SJSA1 (cell line): ENCODE measurements at regions not wholly inside any gene's neighbourhood (a gene's known extent, or its start where the extent isn't known, plus 50 kb on each side); places are given as distances from the start of the nearest gene placed in this dataset.
"Not testable (repeated sequence)": the region's sequence is repeated elsewhere in the genome, so short reads cannot be mapped to it uniquely, and the experiment has no call there.

Source experiments
- DNase-seq, 2 experiments: peaks; one replicate each; pipeline ENCODE4 v3.0.0-alpha.2; 2015 to 2020; ENCODE audit warnings: low spot score in 2 of 2, low read depth in 1 of 2
- H3K27ac ChIP-seq: fragments of 250-450 bp; sonication (Bioruptor Pico); 2 replicates; pipeline ENCODE4 v1.5.1; 2020; ENCODE audit warnings: mild to moderate bottlenecking, moderate library complexity
- H3K27me3 ChIP-seq: fragments of 250-450 bp; sonication (Bioruptor Pico); replicated peaks from 2 replicates; pipeline ENCODE4 v1.5.1; 2020; ENCODE audit warnings: mild to moderate bottlenecking, moderate library complexity
- H3K36me3 ChIP-seq: fragments of 250-450 bp; sonication (Bioruptor Pico); 2 replicates; pipeline ENCODE4 v1.5.1; 2020; ENCODE audit warnings: mild to moderate bottlenecking
- H3K4me1 ChIP-seq: fragments of 250-450 bp; sonication (Bioruptor Pico); replicated peaks from 2 replicates; pipeline ENCODE4 v1.6.1; 2021; ENCODE audit warnings: mild to moderate bottlenecking
- H3K4me3 ChIP-seq: fragments of 250-450 bp; sonication (Bioruptor Pico); 2 replicates; pipeline ENCODE4 v1.5.1; 2020; ENCODE audit warnings: mild to moderate bottlenecking
- H3K9me3 ChIP-seq: fragments of 250-450 bp; sonication (Bioruptor Pico); replicated peaks from 2 replicates; pipeline ENCODE4 v1.5.1; 2020; ENCODE audit warnings: mild to moderate bottlenecking

- Histone ChIP-seq H3K27ac (no peak overlapping the region), H3K4me1 (no peaks in the 10 kb centered on the region), H3K9me3 (no peaks in the 10 kb centered on the region), H3K4me3 (no peak overlapping the region), H3K36me3 (no peaks in the 10 kb centered on the region), H3K27me3 (no peaks in the 10 kb centered on the region)
- DNase-seq: no peak
Observed at GRCh38 chr11:112344040-112344413, 83.4 kb upstream of the PLET1 start.

GRCh38 chr11:112345166-112345565, 84.5 kb upstream of the PLET1 start:
- no peak for DNase-seq
- no peak overlapping the region for H3K27ac ChIP-seq

GRCh38 chr11:112345706-112346105, 85.0 kb upstream of the PLET1 start:
- Histone ChIP-seq H3K27ac (no peak overlapping the region), H3K36me3 (no peaks in the 10 kb centered on the region), H3K4me1 (no peaks in the 10 kb centered on the region), H3K27me3 (no peaks in the 10 kb centered on the region), H3K4me3 (no peak overlapping the region), H3K9me3 (no peaks in the 10 kb centered on the region)
- DNase-seq: no peak

More at GRCh38 chr11:112345166-112345565, 84.5 kb upstream of the PLET1 start:
- no peaks in the 10 kb centered on the region for H3K9me3 ChIP-seq
- H3K27me3 ChIP-seq: no peaks in the 10 kb centered on the region
- no peaks in the 10 kb centered on the region for H3K4me1 ChIP-seq
- H3K36me3 ChIP-seq: no peaks in the 10 kb centered on the region
- no peak overlapping the region for H3K4me3 ChIP-seq

GRCh38 chr11:112346586-112346985, 85.9 kb upstream of the PLET1 start:
- no peak for DNase-seq
- Histone ChIP-seq H3K4me3 (no peak overlapping the region), H3K27me3 (no peaks in the 10 kb centered on the region), H3K27ac (no peak overlapping the region), H3K9me3 (no peaks in the 10 kb centered on the region), H3K4me1 (no peaks in the 10 kb centered on the region), H3K36me3 (no peaks in the 10 kb centered on the region)

- Histone ChIP-seq H3K27ac (no peak overlapping the region), H3K9me3 (no peaks in the 10 kb centered on the region), H3K27me3 (no peaks in the 10 kb centered on the region), H3K36me3 (no peaks in the 10 kb centered on the region), H3K4me3 (no peak overlapping the region), H3K4me1 (no peaks in the 10 kb centered on the region)
- DNase-seq: no peak
Observed at GRCh38 chr11:112348480-112349029, 87.9 kb upstream of the PLET1 start.

GRCh38 chr11:112351423-112351822, 90.8 kb upstream of the PLET1 start:
- H3K27me3 ChIP-seq, H3K27ac ChIP-seq, H3K9me3 ChIP-seq, H3K4me3 ChIP-seq, H3K36me3 ChIP-seq, H3K4me1 ChIP-seq, DNase-seq: not testable (repeated sequence)

GRCh38 chr11:112352907-112353306, 92.2 kb upstream of the PLET1 start:
- Histone ChIP-seq H3K36me3 (no peaks in the 10 kb centered on the region), H3K27me3 (no peaks in the 10 kb centered on the region), H3K9me3 (no peaks in the 10 kb centered on the region), H3K4me3 (no peak overlapping the region), H3K4me1 (no peaks in the 10 kb centered on the region), H3K27ac (no peak overlapping the region)
- no peak for DNase-seq

- no peak overlapping the region for H3K27ac ChIP-seq
- H3K36me3 ChIP-seq: no peaks in the 10 kb centered on the region
- no peaks in the 10 kb centered on the region for H3K9me3 ChIP-seq
- no peaks in the 10 kb centered on the region for H3K4me1 ChIP-seq
- H3K27me3 ChIP-seq: no peaks in the 10 kb centered on the region
- H3K4me3 ChIP-seq: no peak overlapping the region
- DNase-seq: no peak
Observed at GRCh38 chr11:112354364-112354763, 93.7 kb upstream of the PLET1 start.

GRCh38 chr11:112355726-112356125, 95.1 kb upstream of the PLET1 start:
- no peaks in the 10 kb centered on the region for H3K36me3 ChIP-seq
- no peak overlapping the region for H3K4me3 ChIP-seq
- H3K4me1 ChIP-seq: no peaks in the 10 kb centered on the region
- H3K27me3 ChIP-seq: no peaks in the 10 kb centered on the region
- H3K9me3 ChIP-seq: no peaks in the 10 kb centered on the region
- H3K27ac ChIP-seq: no peak overlapping the region
- no peak for DNase-seq

- Histone ChIP-seq H3K27ac (no peak overlapping the region), H3K27me3 (no peaks in the 10 kb centered on the region), H3K9me3 (no peaks in the 10 kb centered on the region), H3K4me1 (no peaks in the 10 kb centered on the region), H3K4me3 (no peak overlapping the region), H3K36me3 (no peaks in the 10 kb centered on the region)
- DNase-seq: no peak
Observed at GRCh38 chr11:112357488-112357887, 96.8 kb upstream of the PLET1 start.

GRCh38 chr11:112361396-112361795, 100.7 kb upstream of the PLET1 start:
- no peak overlapping the region for H3K27ac ChIP-seq
- peaks cover 32% of the 10 kb centered on the region for H3K4me1 ChIP-seq
- H3K4me3 ChIP-seq: no peak overlapping the region
- no peaks in the 10 kb centered on the region for H3K27me3 ChIP-seq
- DNase-seq: no peak
- no peaks in the 10 kb centered on the region for H3K9me3 ChIP-seq
- H3K36me3 ChIP-seq: no peaks in the 10 kb centered on the region

GRCh38 chr11:112363527-112363926, 102.9 kb upstream of the PLET1 start:
- Histone ChIP-seq H3K27me3 (no peaks in the 10 kb centered on the region), H3K9me3 (no peaks in the 10 kb centered on the region), H3K4me1 (peaks cover 42% of the 10 kb centered on the region), H3K27ac (no peak overlapping the region), H3K4me3 (no peak overlapping the region), H3K36me3 (no peaks in the 10 kb centered on the region)
- no peak for DNase-seq

GRCh38 chr11:112364962-112365481, 104.4 kb upstream of the PLET1 start:
- H3K27ac ChIP-seq: peak overlapping the region; percentile 96

GRCh38 chr11:112366012-112366411, 105.4 kb upstream of the PLET1 start:
- no peak for DNase-seq
- Histone ChIP-seq H3K4me1 (peaks cover 42% of the 10 kb centered on the region), H3K27me3 (no peaks in the 10 kb centered on the region), H3K4me3 (no peak overlapping the region), H3K36me3 (no peaks in the 10 kb centered on the region), H3K27ac (0 out of 2 replicates have a peak overlapping the region, but pooled peaks have one; percentile 96), H3K9me3 (no peaks in the 10 kb centered on the region)

More at GRCh38 chr11:112364962-112365481, 104.4 kb upstream of the PLET1 start:
- Histone ChIP-seq H3K4me3 (no peak overlapping the region), H3K4me1 (peaks cover 42% of the 10 kb centered on the region), H3K9me3 (no peaks in the 10 kb centered on the region), H3K36me3 (no peaks in the 10 kb centered on the region), H3K27me3 (no peaks in the 10 kb centered on the region)
- peak; percentile 81 to 82 for DNase-seq

- Histone ChIP-seq H3K9me3 (no peaks in the 10 kb centered on the region), H3K27ac (no peak overlapping the region), H3K4me3 (no peak overlapping the region), H3K36me3 (no peaks in the 10 kb centered on the region), H3K4me1 (peaks cover 42% of the 10 kb centered on the region), H3K27me3 (no peaks in the 10 kb centered on the region)
- peak; percentile 42 to 63 for DNase-seq
Observed at GRCh38 chr11:112366777-112367176, 106.1 kb upstream of the PLET1 start.
